OCI-LY7 (cell line): ENCODE measurements at regions not wholly inside any gene's neighbourhood (a gene's known extent, or its start where the extent isn't known, plus 50 kb on each side); places are given as distances from the start of the nearest gene placed in this dataset.

ENCODE experiments used
- BruUV-seq: library from RNA; stranded (reverse); fragments of 400-500 nt; replicated peaks from 2 replicates; lab custom pipeline; 2021; lab: Mats Ljungman, UMichigan
- CTCF ChIA-PET: fragments of 300-600 bp; sonication (Branson Sonifier 250); formaldehyde crosslinking; loops from one replicate; lab custom pipeline; 2022; ENCODE audit warnings: antibody characterized with exemption; ENCODE audit not compliant: unreplicated experiment; lab: Charles Lee
- POLR2A ChIA-PET: fragments of 300-600 bp; sonication (Branson Sonifier 250); formaldehyde crosslinking; loops from one replicate; lab custom pipeline; 2022; ENCODE audit warnings: antibody characterized with exemption; lab: Charles Lee
- DNase-seq: peaks from one replicate; pipeline ENCODE4 v3.0.0-alpha.2; 2015; ENCODE audit warnings: low spot score
- H2AFZ ChIP-seq: fragments of 200-600 bp; sonication (generic), shearing (Covaris generic); 2 replicates; pipeline ENCODE4 v1.6.1; 2014; ENCODE audit warnings: mild to moderate bottlenecking, antibody characterized with exemption, low read length, moderate library complexity
- H3K27ac ChIP-seq: fragments of 200-600 bp; sonication (generic); 2 replicates; pipeline ENCODE4 v1.5.1; 2014; ENCODE audit warnings: mixed run types, low read depth, mild to moderate bottlenecking, moderate library complexity, low read length, inconsistent platforms; ENCODE audit not compliant: poor library complexity, severe bottlenecking
- H3K36me3 ChIP-seq: fragments of 200-600 bp; sonication (generic); 2 replicates; pipeline ENCODE4 v1.6.1; 2014; ENCODE audit warnings: mild to moderate bottlenecking, antibody characterized with exemption, low read length, moderate library complexity, mixed read lengths; ENCODE audit not compliant: insufficient read depth
- H3K4me1 ChIP-seq: fragments of 200-600 bp; sonication (generic); 2 replicates; pipeline ENCODE4 v1.5.1; 2014; ENCODE audit warnings: mild to moderate bottlenecking, low read length; ENCODE audit not compliant: insufficient read depth, poor library complexity, severe bottlenecking
- H3K4me2 ChIP-seq: fragments of 200-600 bp; sonication (generic); 2 replicates; pipeline ENCODE4 v1.6.1; 2014; ENCODE audit warnings: mild to moderate bottlenecking, low read length
- H3K4me3 ChIP-seq: fragments of 200-600 bp; sonication (generic); 2 replicates; pipeline ENCODE4 v1.5.1; 2014; ENCODE audit warnings: mild to moderate bottlenecking, low read depth, low read length; ENCODE audit not compliant: poor library complexity, severe bottlenecking
- H3K79me2 ChIP-seq: fragments of 200-600 bp; sonication (generic); 2 replicates; pipeline ENCODE4 v1.6.1; 2016; ENCODE audit warnings: low read depth, mild to moderate bottlenecking, low read length, moderate library complexity, mixed read lengths; ENCODE audit not compliant: insufficient read depth
- H3K9me2 ChIP-seq: fragments of 200-600 bp; sonication (generic); 2 replicates; pipeline ENCODE4 v1.6.1; 2016; ENCODE audit warnings: mild to moderate bottlenecking, low read length, mixed read lengths; ENCODE audit not compliant: insufficient read depth
- H3K9me3 ChIP-seq: fragments of 200-600 bp; sonication (generic); 2 replicates; pipeline ENCODE4 v1.6.1; 2014; ENCODE audit warnings: mild to moderate bottlenecking, mixed run types, low read length, mixed read lengths
- H4K20me1 ChIP-seq: fragments of 200-600 bp; sonication (generic); 2 replicates; pipeline ENCODE4 v1.6.1; 2014; ENCODE audit warnings: mild to moderate bottlenecking, antibody characterized with exemption, low read length, moderate library complexity, mixed read lengths; ENCODE audit not compliant: insufficient read depth
- EZH2phosphoT487 ChIP-seq: fragments of 200-600 bp; sonication (generic); IDR thresholded peaks from 2 replicates; pipeline ENCODE4 v1.6.1; 2018; ENCODE audit warnings: low read depth, borderline replicate concordance, mild to moderate bottlenecking, mixed run types, antibody characterized with exemption, low read length, moderate library complexity, mixed read lengths
- intact Hi-C: fragments of 100-400 bp; cut with micrococcal nuclease; formaldehyde crosslinking; loops from one replicate; pipeline ENCODE4 v1.10.0; 2022; ENCODE audit not compliant: unreplicated experiment
- TF ChIP-seq, protein P1 (sequence below): fragments of 200-600 bp; sonication (generic); conservative IDR thresholded peaks from 2 replicates; pipeline ENCODE4 v1.5.1; 2014; ENCODE audit warnings: mild to moderate bottlenecking, antibody characterized with exemption, low read length, moderate library complexity, mixed read lengths

DNA sequence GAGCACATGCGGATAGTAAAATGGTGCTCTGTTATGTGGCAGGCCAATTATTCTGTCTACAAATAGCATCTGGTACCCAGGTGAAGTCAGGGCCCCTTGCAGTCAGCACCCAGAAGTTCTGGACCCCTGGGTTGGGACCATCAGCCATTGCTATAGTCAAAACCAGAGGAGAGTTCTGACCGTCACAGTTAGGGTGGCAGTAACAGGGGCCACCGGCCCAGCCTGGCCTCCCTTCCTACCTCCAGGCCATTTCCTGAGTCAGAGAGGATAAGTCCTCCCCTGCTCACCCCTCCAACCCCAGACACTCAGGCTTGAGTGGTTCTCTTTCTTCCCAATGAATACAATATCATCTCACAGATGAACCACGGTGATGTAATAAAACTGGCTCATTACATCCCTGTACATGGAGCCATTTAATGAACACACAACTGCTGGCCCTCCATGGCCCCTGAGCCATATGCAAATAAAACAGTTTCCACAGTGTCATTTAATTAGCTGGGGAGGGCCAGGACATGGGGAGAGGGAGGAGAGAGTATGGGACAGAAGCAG lies 673.6 kb downstream of the MATN1 start:
- no peak for DNase-seq
- Histone ChIP-seq H2AFZ (no peak overlapping the region), H3K79me2 (no peaks in the 10 kb centered on the region), H3K4me2 (no peak overlapping the region), H3K36me3 (no peaks in the 10 kb centered on the region), H3K9me2 (no peaks in the 10 kb centered on the region), H3K9me3 (no peaks in the 10 kb centered on the region), H3K4me3 (no peak overlapping the region), H4K20me1 (no peaks in the 10 kb centered on the region), H3K27ac (no peak overlapping the region), H3K4me1 (no peaks in the 10 kb centered on the region)
- intact Hi-C loops = no loop called here
- no TSS peak for BruUV-seq
- TF ChIP-seq, protein P1, sequence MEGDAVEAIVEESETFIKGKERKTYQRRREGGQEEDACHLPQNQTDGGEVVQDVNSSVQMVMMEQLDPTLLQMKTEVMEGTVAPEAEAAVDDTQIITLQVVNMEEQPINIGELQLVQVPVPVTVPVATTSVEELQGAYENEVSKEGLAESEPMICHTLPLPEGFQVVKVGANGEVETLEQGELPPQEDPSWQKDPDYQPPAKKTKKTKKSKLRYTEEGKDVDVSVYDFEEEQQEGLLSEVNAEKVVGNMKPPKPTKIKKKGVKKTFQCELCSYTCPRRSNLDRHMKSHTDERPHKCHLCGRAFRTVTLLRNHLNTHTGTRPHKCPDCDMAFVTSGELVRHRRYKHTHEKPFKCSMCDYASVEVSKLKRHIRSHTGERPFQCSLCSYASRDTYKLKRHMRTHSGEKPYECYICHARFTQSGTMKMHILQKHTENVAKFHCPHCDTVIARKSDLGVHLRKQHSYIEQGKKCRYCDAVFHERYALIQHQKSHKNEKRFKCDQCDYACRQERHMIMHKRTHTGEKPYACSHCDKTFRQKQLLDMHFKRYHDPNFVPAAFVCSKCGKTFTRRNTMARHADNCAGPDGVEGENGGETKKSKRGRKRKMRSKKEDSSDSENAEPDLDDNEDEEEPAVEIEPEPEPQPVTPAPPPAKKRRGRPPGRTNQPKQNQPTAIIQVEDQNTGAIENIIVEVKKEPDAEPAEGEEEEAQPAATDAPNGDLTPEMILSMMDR = no peak
- TF ChIP-seq EZH2phosphoT487 = no peak
- POLR2A ChIA-PET = interaction anchor here (1.4 kb wide), 1 partner anchor 24 kb away, joined by 3 read pairs; no protein-coding TSS in a partner anchor
- CTCF ChIA-PET = no interaction called here

DNA sequence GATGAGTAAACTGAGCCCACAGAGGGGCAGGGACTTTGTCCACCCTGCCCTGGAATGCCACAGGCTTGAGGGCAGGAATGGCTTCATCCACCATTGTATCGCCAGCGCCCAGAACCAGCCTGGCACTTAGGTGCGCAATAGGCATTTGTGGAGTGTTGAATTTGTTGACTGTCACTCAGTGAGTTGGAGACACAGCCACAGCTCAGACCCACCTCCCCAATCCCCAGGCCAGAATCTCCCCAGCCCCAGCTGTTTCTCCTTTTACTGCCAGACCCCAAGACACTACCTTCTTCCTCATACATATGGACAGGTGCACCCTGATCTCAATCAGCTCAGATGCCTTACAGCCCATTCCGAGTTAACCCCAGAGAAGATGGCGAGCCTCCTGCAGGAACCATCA lies 674.5 kb downstream of the MATN1 start:
- POLR2A ChIA-PET = interaction anchor here (1.4 kb wide), 1 partner anchor 23 kb away, joined by 3 read pairs; no protein-coding TSS in a partner anchor
- H2AFZ ChIP-seq = no peak overlapping the region
- H3K9me2 ChIP-seq = no peaks in the 10 kb centered on the region
- BruUV-seq = no TSS peak
- intact Hi-C loops = no loop called here
- no peaks in the 10 kb centered on the region for H3K79me2 ChIP-seq
- no peak overlapping the region for H3K4me2 ChIP-seq
- no peak overlapping the region for H3K4me3 ChIP-seq
- H4K20me1 ChIP-seq = no peaks in the 10 kb centered on the region
- CTCF ChIA-PET = no interaction called here
- H3K27ac ChIP-seq = no peak overlapping the region
- no peak for DNase-seq
- no peaks in the 10 kb centered on the region for H3K4me1 ChIP-seq
- no peaks in the 10 kb centered on the region for H3K36me3 ChIP-seq
- H3K9me3 ChIP-seq = no peaks in the 10 kb centered on the region
- TF ChIP-seq, protein P1 = no peak
- TF ChIP-seq EZH2phosphoT487 = no peak

DNA sequence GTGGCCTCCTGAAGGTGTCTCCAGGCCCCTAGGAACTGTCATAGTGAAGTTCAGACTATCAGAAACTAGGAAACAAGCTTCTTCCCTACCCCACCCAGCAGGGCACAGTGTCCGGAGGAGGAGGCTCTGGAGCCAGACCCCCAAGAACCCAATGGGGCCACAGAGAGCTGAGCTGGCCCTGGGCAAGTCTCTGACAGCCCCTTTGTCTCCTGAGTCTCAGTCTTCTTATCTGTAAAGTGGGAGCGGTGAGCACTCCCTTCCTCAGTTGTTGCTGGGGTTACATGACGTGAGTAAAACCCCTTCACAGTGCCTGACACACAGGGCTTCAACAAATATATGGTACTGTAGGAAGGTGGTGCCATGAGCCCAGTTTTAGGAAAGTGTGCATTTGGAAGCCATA lies 675.8 kb downstream of the MATN1 start:
- ChIA-PET CTCF (no interaction called here), POLR2A (no interaction called here)
- Histone ChIP-seq H3K9me3 (no peaks in the 10 kb centered on the region), H3K4me2 (no peak overlapping the region), H4K20me1 (no peaks in the 10 kb centered on the region), H2AFZ (no peak overlapping the region), H3K9me2 (no peaks in the 10 kb centered on the region), H3K79me2 (no peaks in the 10 kb centered on the region), H3K27ac (no peak overlapping the region), H3K4me3 (no peak overlapping the region), H3K36me3 (no peaks in the 10 kb centered on the region), H3K4me1 (no peaks in the 10 kb centered on the region)
- intact Hi-C loops = no loop called here
- TF ChIP-seq, protein P1 = no peak
- no peak for TF ChIP-seq EZH2phosphoT487
- no peak for DNase-seq
- BruUV-seq = no TSS peak
